ENCODE measurements at regions not wholly inside any gene's neighbourhood (a gene's known extent, or its start where the extent isn't known, plus 50 kb on each side); places are given as distances from the start of the nearest gene placed in this dataset.
"Not testable (repeated sequence)": the region's sequence is repeated elsewhere in the genome, so short reads cannot be mapped to it uniquely, and the experiment has no call there.

DNA sequence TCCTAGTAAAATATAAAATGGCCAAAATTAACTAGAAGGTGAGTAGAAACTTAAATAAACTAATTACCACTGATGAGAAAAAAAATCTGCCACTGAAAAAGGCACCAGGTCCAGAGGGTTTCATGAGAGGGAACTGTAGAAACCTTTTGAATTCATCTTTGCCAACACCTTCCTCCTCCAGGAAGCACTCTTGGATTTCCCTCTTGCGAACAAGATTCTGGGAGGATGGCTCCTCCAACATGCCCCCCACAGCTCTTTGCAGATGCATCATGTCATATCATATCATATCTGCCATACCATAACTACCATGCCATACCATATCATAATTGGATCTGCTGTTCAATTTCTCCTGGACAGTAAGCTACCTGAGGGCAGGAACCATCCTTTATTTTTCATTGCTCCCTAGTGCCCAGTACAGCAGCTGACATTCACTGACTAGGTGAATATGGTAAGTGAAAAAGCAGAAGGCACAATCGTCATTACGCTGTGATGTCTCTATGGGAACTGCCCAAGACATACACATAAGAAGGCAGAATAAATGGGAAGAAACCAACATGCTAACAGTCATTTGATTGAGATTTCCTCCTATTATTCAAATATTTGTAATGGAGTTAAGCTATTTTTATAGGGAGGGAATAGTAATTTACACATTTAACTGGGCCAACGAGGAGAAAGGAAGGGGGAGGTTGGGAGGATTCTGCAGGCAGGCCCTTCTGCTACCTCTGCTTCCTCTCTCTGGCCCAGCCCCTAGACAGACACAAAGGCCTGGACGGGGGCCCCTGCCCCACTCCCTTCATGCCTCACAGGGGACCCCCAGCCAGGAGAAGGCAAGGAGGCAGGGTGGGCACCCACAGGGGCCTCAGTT is 110.1 kb upstream of the SMURF2 start:
- DNase-seq: no peak

DNA sequence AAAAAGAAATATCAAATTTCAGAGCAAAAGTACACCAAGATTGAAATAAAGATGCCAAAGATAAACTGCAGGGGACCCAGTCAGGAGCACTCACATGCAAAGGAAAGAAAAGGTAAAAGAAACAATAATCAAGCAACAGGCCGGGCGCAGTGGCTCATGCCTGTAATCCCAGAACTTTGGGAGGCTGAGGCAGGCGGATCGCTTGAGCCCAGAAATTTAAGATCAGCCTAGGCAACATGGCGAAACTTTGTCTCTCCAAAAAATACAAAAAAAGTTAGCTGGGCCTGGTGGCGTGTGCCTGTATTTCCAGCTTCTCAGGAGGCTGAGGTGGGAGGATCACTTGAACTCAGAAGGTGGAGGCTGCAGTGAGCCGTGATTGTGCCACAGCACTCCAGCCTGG is 107.6 kb upstream of the SMURF2 start:
- no peak for DNase-seq

DNA sequence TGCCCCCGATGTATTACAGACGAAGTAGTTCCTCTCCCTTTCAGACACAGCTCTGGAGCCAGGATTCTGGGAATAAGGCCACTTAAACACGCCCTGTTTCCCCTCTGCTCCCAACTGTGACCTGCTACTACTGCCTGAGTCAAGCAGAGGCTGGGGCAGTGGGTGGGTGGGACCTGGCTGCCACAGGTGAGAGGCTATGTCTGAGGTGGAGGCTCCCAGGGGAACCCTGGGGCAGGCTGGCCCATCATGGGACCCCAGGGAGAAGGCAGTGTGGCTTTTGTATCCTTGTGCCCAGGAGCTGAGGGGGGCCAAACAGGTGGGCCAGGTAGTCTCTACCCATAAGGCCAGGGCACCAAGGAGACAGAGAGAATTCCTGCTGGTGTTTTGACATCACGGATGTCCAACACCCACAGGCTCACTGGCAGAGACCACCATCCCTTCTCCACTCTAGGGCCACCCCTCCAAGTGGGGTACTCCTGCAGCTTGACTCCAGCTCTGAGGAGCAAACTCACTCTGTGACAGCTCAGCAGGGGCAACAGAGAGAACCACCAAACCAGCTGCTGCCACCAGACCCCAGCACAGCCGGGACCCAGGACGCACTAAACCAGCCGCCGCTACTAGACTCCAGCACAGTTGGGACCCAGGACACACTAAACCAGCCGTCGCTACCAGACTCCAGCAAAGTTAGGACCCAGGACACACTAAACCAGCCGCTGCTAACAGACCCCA is 105.3 kb upstream of the SMURF2 start:
- no peak for DNase-seq

DNA sequence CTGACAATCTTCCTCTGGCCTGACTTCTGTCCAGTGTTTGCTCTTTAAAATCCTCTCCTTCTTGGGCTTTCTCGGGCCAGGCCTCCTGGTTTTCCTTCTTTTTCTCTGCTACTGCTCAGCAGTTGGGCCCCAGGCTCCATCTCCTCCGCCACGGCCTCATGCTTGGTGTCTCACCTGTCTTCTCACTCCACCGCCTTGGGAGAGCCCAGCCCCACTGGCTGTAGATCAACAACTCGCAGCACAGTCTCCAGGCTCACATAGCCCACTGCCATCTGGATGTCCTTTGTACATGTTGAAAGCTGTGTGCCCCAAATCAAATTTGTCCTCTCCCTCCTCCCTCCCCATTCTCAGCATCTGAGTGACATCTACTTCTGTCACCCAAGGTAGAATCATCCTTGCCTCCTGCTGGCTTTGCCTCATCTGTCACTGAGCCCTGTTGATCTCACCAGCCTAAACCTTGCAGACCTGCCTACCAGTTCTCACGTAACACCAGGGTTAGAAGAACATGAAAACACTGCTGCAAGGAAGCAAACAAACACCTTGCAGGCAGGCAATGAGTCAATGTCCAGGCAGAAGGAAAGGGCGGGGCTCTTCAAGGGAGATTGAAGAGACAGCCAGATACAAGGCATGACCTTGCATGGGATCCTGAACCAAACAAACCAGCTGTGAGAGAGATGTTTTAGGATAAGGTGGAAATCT is 103.2 kb upstream of the SMURF2 start:
- no peak for DNase-seq

DNA sequence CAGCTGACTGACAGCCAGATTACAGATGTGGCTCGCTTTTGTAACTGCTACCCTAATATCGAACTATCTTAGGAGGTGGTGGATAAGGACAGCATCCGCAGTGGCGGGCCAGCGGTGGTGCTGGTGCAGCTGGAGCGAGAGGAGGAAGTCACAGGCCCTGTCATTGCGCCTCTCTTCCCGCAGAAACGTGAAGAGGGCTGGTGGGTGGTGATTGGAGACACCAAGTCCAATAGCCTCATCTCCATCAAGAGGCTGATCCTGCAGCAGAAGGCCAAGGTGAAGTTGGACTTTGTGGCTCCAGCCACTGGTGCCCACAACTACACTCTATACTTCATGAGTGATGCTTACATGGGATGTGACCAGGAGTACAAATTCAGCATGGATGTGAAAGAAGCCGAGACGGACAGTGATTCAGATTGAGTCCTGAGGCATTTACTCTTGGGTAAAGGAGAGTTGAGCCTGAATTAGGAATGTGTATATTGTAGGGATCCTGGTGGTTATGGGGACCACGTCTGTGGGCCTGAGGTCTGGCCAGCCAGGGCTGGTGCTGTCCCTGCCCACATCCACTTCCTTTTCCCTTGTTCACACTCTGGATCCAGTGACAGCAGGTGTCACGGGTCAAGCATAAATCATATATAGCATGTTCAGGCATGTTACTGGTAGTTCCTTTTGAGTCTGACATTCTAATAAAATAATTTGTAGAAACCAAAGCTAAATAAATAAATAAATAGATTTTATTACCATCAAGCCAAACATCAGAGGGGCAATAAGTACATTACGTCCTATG is 89.0 kb upstream of the SMURF2 start:
- peak; percentile 32 for DNase-seq

DNA sequence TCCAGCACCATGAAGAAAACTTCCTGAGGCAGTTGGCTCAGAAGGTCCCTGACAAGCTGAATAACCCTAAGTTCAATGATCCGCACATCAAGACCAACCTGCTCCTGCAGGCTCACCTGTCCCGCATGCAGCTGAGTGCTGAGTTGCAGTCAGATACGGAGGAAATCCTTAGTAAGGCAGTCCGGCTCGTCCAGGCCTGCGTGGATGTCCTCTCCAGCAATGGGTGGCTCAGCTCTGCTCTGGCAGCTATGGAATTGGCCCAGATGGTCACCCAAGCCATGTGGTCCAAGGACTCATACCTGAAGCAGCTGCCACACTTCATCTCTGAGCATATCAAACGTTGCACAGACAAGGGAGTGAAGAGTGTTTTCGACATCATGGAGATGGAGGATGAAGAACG is 88.4 kb upstream of the SMURF2 start:
- peak; percentile 12 for DNase-seq

DNA sequence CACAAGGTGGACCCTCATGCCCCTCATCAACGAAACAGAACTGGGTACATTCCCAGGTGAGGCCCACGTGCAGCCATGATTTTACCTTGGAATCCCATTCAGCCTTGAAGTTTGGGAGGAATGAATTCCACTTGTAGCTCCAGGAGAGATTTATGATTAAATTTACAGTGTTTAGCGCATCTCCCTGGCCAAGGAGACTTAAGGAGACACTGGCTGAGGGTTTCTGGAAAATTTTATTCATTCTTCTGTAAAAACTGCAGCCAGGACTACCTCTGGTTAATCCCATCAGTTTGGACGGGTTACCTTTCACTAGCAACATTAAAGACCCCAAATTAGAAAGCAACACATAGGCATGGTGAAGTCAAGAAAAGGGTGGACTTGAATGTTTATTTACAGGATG is 87.2 kb upstream of the SMURF2 start:
- DNase-seq: peak; percentile 8

DNA sequence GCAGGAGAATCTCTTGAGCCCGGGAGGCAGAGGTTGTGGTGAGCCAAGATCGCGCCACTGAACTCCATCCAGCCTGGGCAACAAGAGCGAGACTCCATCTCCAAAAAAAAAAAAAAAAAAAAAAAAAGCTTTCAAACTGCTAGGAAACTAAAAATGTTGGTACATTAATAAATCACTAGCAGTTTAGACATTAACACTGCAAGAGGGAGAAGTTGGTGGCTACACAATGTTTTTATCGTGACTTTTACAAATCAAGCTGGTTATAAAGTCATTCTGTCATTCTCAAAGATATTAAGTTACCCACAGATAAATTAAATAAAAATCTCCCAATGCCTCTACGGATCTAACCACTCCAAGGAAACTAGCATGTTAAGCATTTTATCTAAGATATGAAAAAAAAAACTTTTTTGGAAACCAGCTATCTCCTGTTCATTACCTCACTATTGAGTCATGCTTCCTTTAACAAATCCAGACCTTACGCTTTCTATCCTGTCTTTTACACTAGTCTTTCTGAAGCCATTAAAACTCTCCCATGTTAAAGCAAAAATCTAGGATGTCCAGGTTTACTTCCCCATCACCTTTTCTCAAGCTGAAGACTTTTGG is 85.9 kb upstream of the SMURF2 start:
- no peak for DNase-seq

DNA sequence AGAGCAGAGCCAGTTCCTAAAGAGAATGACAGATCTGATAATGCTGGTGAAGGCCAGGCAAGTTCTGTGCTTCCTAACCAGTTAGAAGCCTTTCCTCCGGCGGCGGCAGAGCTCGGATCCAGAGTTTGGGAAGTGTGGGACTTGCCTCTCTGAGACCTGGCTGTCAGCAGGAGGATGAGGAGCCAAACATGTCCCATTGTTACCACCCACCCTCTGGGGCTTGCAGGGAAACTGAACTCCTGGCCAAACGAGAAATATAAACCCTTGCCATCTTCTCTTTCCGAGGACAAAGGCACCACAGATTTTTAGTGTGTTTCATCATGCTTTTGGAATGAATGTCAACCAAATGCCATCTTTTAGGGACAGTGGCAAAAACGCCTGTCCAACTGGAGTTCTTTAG is 80.2 kb upstream of the SMURF2 start:
- DNase-seq: peak; percentile 23

DNA sequence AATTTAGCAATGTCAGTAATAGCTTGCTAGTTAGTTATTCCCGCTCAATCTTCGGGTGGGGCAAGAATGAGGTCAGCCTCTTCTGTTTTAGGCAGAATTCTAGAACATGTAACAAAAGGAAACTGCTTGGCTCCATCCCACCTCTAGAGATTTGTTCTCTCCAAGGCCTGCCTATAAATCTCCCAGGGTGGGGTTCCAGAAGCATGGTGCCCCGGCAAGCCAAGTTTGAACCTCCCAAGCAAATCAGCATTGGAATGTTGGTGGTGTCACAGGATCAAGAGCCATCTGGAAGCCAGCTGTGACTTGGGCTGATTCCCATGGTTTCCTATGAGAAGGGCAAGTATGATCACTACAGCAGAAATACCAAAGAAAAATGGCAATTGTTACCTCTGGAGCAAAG is 79.8 kb upstream of the SMURF2 start:
- peak; percentile 18 for DNase-seq

DNA sequence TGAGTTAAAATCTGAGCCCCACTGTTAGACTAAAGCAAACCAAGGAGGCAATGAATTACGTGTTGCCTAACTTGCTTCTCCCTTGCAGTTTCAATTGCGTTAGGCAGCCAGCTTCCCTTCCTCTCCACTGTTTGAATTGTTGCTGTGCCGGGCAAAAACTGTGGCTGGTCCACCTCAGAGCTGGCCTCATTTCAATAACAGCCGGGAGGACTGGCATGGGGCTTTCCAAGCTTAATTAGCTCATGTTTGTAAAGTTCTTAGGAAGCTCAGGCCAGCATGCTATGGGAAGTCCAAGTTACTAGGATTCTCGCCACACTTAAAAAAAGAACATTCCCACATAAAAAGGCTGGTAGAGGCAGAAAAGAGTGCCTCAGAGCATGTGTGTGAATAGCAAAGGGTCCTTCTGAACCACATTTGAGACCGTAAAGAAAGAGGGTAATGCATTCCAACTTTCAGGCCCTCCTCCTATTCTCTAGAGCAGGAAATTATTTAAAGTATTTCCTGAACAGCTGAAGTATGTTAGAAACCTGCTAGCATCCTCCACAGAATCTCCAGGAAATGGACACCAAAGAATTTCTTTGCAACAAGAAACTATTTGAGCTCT is 79.0 kb upstream of the SMURF2 start:
- DNase-seq: peak; percentile 20

DNA sequence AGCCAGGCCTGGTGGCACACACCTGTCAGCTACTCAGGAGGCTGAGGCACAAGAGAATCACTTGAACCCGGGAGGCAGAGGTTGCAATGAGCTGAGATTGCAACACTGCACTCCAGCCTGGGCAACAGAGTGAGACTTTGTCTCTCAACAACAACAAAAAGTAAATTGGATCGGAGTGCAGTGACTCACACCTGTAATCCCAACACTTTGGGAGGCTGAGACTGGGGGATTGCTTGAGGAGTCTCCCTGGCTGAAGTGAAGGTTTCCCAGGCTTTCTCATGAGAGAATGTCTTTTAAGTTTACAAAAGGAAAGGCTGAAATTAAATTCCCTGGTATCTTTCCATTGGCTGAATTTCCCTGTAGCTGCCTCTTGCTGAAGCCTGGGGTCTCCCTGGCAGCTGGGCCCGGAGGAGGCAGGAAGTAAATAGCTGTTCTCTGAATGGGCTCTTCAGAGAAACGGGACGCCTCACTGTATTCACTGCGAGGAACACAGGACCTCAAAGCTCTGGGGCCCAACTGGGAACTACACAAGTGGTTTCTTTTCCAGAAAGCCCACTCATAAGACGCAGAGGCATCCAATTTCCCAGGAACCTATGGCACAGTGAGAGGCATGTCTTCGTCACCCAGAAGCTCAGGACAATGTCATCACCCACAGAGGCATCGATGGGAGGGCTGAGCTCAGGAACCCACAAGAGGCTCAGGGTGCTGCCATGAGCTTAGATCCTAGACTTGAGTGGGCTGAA is 77.4 kb upstream of the SMURF2 start:
- DNase-seq: no peak

DNA sequence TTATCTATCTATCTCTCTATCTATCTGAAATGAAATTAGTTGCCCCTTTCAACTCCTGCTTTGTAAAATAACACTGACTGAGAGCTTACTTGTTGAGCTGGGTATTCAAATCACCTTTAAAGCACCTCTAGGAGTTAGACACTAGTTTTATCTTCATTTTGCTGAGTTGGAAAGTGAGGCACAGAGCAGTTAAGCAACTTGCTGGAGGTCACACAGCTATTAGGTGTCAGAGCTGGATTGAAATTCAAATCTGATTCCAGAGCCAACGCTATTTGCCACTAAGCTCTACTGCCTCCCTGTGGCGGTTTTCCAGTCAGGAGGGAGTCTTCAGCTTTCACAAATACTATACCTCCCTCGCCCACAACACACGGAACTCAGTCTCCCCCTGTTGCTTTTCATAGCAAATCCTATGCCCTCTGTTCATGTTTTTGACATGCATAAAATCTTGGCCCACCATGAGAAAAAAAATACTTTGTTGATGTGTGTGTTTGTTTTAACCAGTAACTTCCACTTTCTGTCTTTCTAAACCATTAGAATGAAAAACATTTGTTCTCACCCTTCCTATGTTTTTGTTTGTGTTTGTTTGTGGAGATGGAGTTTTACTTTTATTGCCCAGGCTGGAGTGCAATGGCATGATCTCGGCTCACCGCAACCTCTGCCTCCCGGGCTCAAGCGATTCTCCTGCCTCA is 74.8 kb upstream of the SMURF2 start:
- DNase-seq: peak; percentile 53

DNA sequence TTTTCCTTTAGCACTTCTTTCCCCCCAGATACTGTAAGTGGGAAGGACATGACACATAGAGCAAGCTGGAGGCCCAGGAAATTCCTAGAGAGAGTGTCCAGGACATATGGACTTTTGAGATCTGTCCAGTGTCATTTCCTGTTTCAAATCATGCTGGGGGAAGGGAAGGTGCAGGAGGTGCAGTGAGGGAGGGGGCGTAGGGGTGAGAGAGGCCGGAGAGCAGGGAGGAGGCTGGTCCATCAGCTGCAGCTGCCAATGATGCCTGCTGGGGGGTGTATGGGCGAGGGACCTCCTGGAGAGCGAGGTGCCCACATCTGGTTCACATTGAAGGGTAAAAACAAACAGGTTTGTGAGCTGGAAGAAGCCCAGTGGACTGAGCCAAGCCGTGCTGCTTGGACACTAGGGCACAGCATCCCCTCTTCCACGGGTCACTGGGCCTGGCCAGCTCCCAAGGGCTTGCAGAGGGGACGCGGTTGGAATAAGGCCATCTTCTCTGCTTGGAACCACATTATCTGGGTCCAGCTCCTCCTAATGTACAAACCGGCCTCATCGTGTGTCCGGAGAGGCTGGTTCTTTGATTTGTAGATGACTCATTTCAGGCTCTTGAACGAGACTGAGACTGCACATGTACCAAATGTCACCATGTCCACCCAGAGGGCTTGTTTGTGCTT is 70.4 kb upstream of the SMURF2 start:
- DNase-seq: no peak

DNA sequence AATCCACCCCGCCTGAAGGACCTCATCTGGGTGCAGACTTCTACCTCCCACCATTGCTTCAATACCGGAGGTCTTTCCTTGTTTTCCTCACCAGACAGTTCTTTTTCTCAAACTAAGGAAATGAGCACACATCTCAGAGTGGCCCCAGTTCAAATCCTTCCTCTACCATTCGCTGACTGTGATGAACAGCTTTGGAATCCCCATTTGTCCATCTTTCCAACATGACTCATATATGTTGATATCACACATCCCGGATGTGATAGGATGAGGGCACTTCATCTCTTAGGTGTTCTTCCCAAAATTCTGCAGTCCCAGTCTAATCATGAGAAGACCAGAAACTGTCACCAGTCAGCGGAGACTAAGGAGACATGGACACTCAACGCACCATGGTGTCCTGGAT is 67.9 kb upstream of the SMURF2 start:
- DNase-seq: not testable (repeated sequence)

DNA sequence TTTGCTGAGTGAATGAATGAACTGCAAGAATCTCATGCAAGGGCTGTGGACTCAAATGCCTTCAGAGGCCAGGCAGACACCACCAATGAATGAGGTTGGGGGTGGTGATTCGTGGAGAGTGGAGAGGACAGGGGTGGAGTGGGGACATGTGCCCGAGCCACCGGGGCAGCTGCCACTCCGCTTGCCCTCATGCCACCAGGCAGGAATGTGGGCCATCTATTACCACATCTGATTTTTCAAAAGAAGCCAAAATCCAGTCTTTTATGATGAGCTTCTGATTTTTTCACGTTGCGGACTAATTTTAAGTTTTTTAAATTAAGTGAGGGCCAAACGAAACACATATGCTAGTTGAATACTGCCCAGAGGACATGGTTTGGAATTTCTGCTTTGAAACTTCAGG is 67.1 kb upstream of the SMURF2 start:
- DNase-seq: no peak

DNA sequence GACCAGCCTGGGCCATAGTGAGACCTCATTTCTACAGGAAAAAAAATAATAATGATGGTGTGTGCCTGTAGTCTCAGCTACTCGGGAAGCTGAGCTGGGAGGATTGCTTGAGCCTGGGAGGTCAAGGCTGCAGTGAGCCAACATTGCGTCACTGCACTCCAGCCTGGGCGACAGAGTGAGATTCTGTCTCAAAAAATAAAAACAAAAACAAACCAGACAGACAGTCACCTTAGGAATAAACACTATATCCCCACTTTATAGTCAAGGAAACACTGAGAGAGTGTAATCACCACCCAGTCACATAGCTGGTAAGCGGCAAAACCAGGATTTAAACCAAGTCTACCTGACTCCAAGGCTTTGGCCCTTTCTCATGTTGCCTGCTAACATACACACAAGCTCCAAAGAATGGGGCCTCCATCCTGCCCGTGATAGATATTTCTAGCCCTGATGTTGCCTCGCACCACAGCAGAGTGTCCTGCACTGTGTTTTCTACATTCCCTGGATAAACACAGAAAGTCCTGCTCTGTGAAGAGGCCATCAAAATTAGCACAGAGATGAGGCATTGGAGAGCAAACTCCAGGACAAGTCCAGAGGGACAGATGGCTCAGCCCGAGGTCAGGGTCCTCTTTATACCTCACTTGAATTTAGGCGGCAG is 66.1 kb upstream of the SMURF2 start:
- DNase-seq: no peak

DNA sequence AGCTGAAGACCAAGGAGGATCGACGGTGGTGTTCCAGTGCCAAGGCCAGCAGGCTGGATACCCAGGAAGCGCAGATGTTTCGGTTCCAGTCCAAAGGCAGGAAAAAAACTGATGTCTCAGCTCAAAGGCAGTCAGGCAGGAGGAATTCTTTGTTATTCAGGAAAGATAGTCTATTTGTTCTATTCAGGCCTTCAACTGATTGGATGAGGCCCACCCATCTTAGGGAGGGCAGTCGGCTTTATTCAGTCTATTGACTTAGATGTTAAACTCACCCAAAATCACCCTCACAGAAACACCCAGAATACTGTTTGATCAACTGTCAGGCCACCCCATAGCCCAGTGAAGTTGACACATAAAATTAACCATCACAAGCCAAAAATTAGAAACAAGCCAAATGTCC is 63.9 kb upstream of the SMURF2 start:
- not testable (repeated sequence) for DNase-seq

DNA sequence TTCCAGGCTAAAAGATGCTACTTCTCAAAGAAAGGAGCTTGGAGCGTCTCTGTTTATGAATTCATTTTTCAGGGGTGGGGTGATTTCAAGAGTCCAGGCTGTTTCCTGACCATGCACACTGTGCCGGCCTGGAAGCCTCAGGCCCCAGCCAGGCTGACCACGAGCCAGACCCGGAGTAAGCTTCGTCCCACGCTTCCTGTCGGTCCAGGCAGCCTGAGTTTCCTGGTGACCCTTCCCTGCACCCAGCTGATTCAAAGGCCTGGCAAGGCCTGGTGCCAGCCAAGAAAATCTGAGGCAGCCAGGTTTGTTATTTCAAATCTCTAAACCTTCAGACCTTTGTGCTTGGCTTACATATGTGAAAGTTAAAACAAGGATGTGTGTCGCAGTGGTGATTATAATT is 62.1 kb upstream of the SMURF2 start:
- DNase-seq: not testable (repeated sequence)

DNA sequence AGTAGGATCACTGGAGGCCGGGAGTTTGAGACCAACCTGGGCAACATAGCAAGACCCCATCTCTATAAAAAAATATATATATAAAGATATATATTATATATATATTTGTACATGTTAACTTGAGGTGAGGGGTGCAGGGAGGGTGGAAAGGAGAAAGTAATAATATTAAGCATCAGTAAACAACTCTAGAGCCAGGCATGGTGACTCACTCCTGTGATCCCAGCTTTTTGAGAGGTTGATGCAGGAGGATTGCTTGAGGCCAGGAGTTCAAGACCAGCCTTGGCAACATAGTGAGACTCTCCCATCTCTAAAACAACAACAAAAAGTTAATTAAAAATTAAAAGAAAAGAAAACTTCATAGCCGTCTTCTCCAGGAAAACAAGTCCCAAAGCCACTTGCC is 61.7 kb upstream of the SMURF2 start:
- DNase-seq: no peak
